H1 (cell line): ENCODE measurements at regions not wholly inside any gene's neighbourhood (a gene's known extent, or its start where the extent isn't known, plus 50 kb on each side); places are given as distances from the start of the nearest gene placed in this dataset.

Experiments used
- CTCF ChIA-PET: fragments of 300-600 bp; sonication (Branson Sonifier 250); formaldehyde crosslinking; loops from one replicate; lab custom pipeline; 2021; ENCODE audit not compliant: partially characterized antibody; lab: Charles Lee
- POLR2A ChIA-PET: fragments of 300-600 bp; sonication (Branson Sonifier 250); formaldehyde crosslinking; loops from one replicate; lab custom pipeline; 2021; ENCODE audit warnings: inconsistent platforms; ENCODE audit not compliant: partially characterized antibody; lab: Charles Lee
- DNase-seq, 2 experiments: peaks; one replicate each; pipeline versions ENCODE4 v3.0.0 to v3.0.0-alpha.2; 2010 to 2022; ENCODE audit warnings: low spot score in 2 of 2, low read depth in 1 of 2, mixed read lengths in 1 of 2
- FAIRE-seq: peaks from 2 replicates; lab custom pipeline; 2011; peaks lifted over from hg19 to GRCh38; lab: Jason Lieb, UNC
- H2AFZ ChIP-seq: 2 replicates; pipeline ENCODE4 v1.8.1; 2012; ENCODE audit warnings: low read length, inconsistent platforms
- H2AK5ac ChIP-seq: 2 replicates; pipeline ENCODE4 v1.6.1; 2013; ENCODE audit warnings: low read depth, low read length
- H2BK120ac ChIP-seq: replicated peaks from 2 replicates; pipeline ENCODE3; 2013; ENCODE audit warnings: low read depth, low read length, inconsistent platforms
- H2BK12ac ChIP-seq: 2 replicates; pipeline ENCODE4 v1.6.1; 2013; ENCODE audit warnings: low read depth, low read length
- H2BK15ac ChIP-seq: 2 replicates; pipeline ENCODE4 v1.6.1; 2013; ENCODE audit warnings: low read length
- H2BK20ac ChIP-seq: 2 replicates; pipeline ENCODE4 v1.6.1; 2013; ENCODE audit warnings: low read length
- H2BK5ac ChIP-seq: 2 replicates; pipeline ENCODE4 v1.6.1; 2013; ENCODE audit warnings: low read depth, low read length
- H3K14ac ChIP-seq: 2 replicates; pipeline ENCODE4 v1.6.1; 2013; ENCODE audit warnings: inconsistent platforms; ENCODE audit not compliant: insufficient read length
- H3K18ac ChIP-seq: 2 replicates; pipeline ENCODE4 v1.6.1; 2013; ENCODE audit warnings: low read length; ENCODE audit errors: extremely low read depth
- H3K23ac ChIP-seq: 2 replicates; pipeline ENCODE4 v1.6.1; 2013; ENCODE audit warnings: inconsistent platforms; ENCODE audit not compliant: insufficient read length
- H3K23me2 ChIP-seq: 2 replicates; pipeline ENCODE4 v1.6.1; 2013; ENCODE audit warnings: low read depth, low read length
- H3K27ac ChIP-seq: 2 replicates; pipeline ENCODE4 v1.6.1; 2011; ENCODE audit warnings: low read depth, low read length, inconsistent platforms
- H3K27me3 ChIP-seq, 4 experiments: replicated peaks in 1 of 4; 1 replicate in 1 of 4; 2 replicates in 3 of 4; pipeline versions ENCODE4 v1.6.1 to v1.8.1; 2011 to 2013; ENCODE audit warnings: low read length in 3 of 4, mild to moderate bottlenecking in 3 of 4, inconsistent platforms in 2 of 4, mixed read lengths in 2 of 4, moderate library complexity in 1 of 4; ENCODE audit not compliant: control insufficient read depth in 3 of 4, insufficient read depth in 3 of 4; ENCODE audit errors: extremely low read depth in 1 of 4
- H3K36me3 ChIP-seq, 4 experiments: 2 replicates each; pipeline versions ENCODE4 v1.6.1 to v1.8.1; 2011 to 2013; ENCODE audit warnings: mild to moderate bottlenecking in 4 of 4, low read length in 3 of 4, moderate library complexity in 2 of 4, control low read depth in 1 of 4, inconsistent platforms in 1 of 4; ENCODE audit not compliant: insufficient read depth in 4 of 4, control insufficient read depth in 2 of 4
- H3K4ac ChIP-seq: replicated peaks from 2 replicates; pipeline ENCODE3; 2013; ENCODE audit warnings: low read length, low read depth, mixed read lengths, inconsistent platforms; ENCODE audit not compliant: insufficient read length
- H3K4me1 ChIP-seq, 4 experiments: replicated peaks in 1 of 4; 1 replicate in 1 of 4; 2 replicates in 3 of 4; pipeline versions ENCODE4 v1.6.1 to v1.8.1; 2011 to 2013; ENCODE audit warnings: low read length in 3 of 4, inconsistent platforms in 2 of 4, mixed read lengths in 1 of 4; ENCODE audit not compliant: insufficient read depth in 4 of 4, control insufficient read depth in 3 of 4
- H3K4me2 ChIP-seq, 2 experiments: 2 replicates each; pipeline versions ENCODE4 v1.6.1 to v1.8.1; 2011 to 2013; ENCODE audit warnings: low read depth in 2 of 2, low read length in 2 of 2, control low read depth in 1 of 2, inconsistent platforms in 1 of 2, mild to moderate bottlenecking in 1 of 2; ENCODE audit not compliant: insufficient read depth in 1 of 2
- H3K4me3 ChIP-seq, 4 experiments: fragments of 200-600, 300-600 bp in 1 of 4; sonication (generic), shearing (Covaris generic), sonication (Bioruptor Twin) in 1 of 4; 2 replicates each; pipeline versions ENCODE4 v1.5.1 to v1.8.1; 2011 to 2016; ENCODE audit warnings: low read length in 4 of 4, low read depth in 3 of 4, control low read depth in 2 of 4, inconsistent platforms in 2 of 4, mild to moderate bottlenecking in 2 of 4, mixed read lengths in 1 of 4, moderate library complexity in 1 of 4; ENCODE audit not compliant: insufficient read depth in 2 of 4; ENCODE audit errors: extremely low read depth in 1 of 4
- H3K56ac ChIP-seq: replicated peaks from 2 replicates; pipeline ENCODE3; 2013; ENCODE audit warnings: low read depth, mild to moderate bottlenecking, mixed read lengths, low read length, inconsistent platforms; ENCODE audit not compliant: insufficient read length
- H3K79me1 ChIP-seq: 2 replicates; pipeline ENCODE4 v1.6.1; 2013; ENCODE audit warnings: low read depth, low read length, control low read depth
- H3K79me2 ChIP-seq, 2 experiments: 2 replicates each; pipeline versions ENCODE4 v1.6.1 to v1.8.1; 2012 to 2013; ENCODE audit warnings: low read length in 2 of 2, mild to moderate bottlenecking in 2 of 2, inconsistent platforms in 1 of 2; ENCODE audit not compliant: insufficient read depth in 2 of 2, control insufficient read depth in 1 of 2
- H3K9ac ChIP-seq, 4 experiments: replicated peaks in 1 of 4; 1 replicate in 1 of 4; 2 replicates in 3 of 4; pipeline versions ENCODE4 v1.6.1 to v1.8.1; 2011 to 2013; ENCODE audit warnings: low read depth in 3 of 4, low read length in 3 of 4, control low read depth in 2 of 4, mild to moderate bottlenecking in 2 of 4, moderate library complexity in 2 of 4, inconsistent platforms in 1 of 4; ENCODE audit errors: extremely low read depth in 1 of 4
- H3K9me3 ChIP-seq, 2 experiments: 2 replicates each; pipeline versions ENCODE4 v1.6.1 to v1.8.1; 2012 to 2013; ENCODE audit warnings: mild to moderate bottlenecking in 2 of 2, moderate library complexity in 2 of 2, control low read depth in 1 of 2, inconsistent platforms in 1 of 2, low read depth in 1 of 2, low read length in 1 of 2, mixed read lengths in 1 of 2; ENCODE audit not compliant: insufficient read depth in 2 of 2
- H4K20me1 ChIP-seq, 2 experiments: replicated peaks in 1 of 2; 2 replicates each; pipeline versions ENCODE3 to v1.8.1; 2011 to 2013; ENCODE audit warnings: inconsistent platforms in 2 of 2, low read length in 2 of 2, mild to moderate bottlenecking in 1 of 2; ENCODE audit not compliant: insufficient read depth in 2 of 2, control insufficient read depth in 1 of 2
- H4K5ac ChIP-seq: 2 replicates; pipeline ENCODE4 v1.6.1; 2013; ENCODE audit warnings: low read length, low read depth, mixed read lengths, inconsistent platforms; ENCODE audit not compliant: insufficient read length
- H4K8ac ChIP-seq: 2 replicates; pipeline ENCODE4 v1.8.0; 2013; ENCODE audit warnings: mild to moderate bottlenecking, moderate library complexity, low read length, inconsistent platforms; ENCODE audit not compliant: insufficient read depth; ENCODE audit errors: extremely low read depth
- H4K91ac ChIP-seq: replicated peaks from 2 replicates; pipeline ENCODE3; 2013; ENCODE audit warnings: low read length, mixed read lengths, inconsistent platforms; ENCODE audit not compliant: insufficient read length
- CHD2 ChIP-seq: IDR thresholded peaks from 2 replicates; pipeline ENCODE4 v1.6.1; 2012; ENCODE audit warnings: low read length, improper control_type of control experiment
- FOSL1 ChIP-seq: IDR thresholded peaks from 2 replicates; pipeline ENCODE4 v1.6.1; 2011; ENCODE audit warnings: mild to moderate bottlenecking, low read depth, low read length, moderate library complexity; ENCODE audit not compliant: insufficient read depth
- SIRT6 ChIP-seq: IDR thresholded peaks from one replicate; pipeline ENCODE4 v1.7.1; 2012; ENCODE audit warnings: low read length, inconsistent platforms
- SP1 ChIP-seq: IDR thresholded peaks from 2 replicates; pipeline ENCODE4 v1.6.1; 2011; ENCODE audit warnings: low read depth, low read length
- SP4 ChIP-seq: IDR thresholded peaks from 2 replicates; pipeline ENCODE4 v1.6.1; 2012; ENCODE audit warnings: low read length, inconsistent platforms
- WGBS, 2 experiments: shearing (Covaris generic) in 1 of 2; methylation state at CpG; one replicate each; pipeline versions ENCODE4 v1.1.6 to v1.1.7; 2013 to 2015; ENCODE audit warnings: low lambda C conversion rate in 2 of 2, mixed read lengths in 2 of 2, inconsistent platforms in 1 of 2, low coverage in 1 of 2, missing lambda C conversion rate in 1 of 2; ENCODE audit not compliant: insufficient replicate concordance in 2 of 2, insufficient coverage in 1 of 2, insufficient read length in 1 of 2; ENCODE audit errors: extremely low coverage in 1 of 2, missing lambda C conversion rate in 1 of 2; 5-methylcytosine and 5-hydroxymethylcytosine counted together

GRCh38 chr6:126607289-126607688, 267.4 kb downstream of the CENPW start:
- no peak overlapping the region for H3K18ac ChIP-seq
- no peaks in the 10 kb centered on the region for H3K4me1 ChIP-seq
- H3K79me2 ChIP-seq, result no peaks in the 10 kb centered on the region
- WGBS, 2 experiments, result 96% methylated on average over 1 of the region's 1 CpG; no CpG with 5 or more reads in 1 of the 2 experiments
- TF ChIP-seq SP4 (no peak), SIRT6 (no peak), SP1 (no peak), CHD2 (no peak), FOSL1 (no peak)
- POLR2A ChIA-PET, result no interaction called here
- no peak overlapping the region for H2AFZ ChIP-seq
- H2BK120ac ChIP-seq, result no peak overlapping the region
- no peak overlapping the region for H3K14ac ChIP-seq
- FAIRE-seq (no peak), DNase-seq (no peak)
- no peak overlapping the region for H4K8ac ChIP-seq
- peaks cover 0 to 4% of the 10 kb centered on the region in 2 experiments; a peak in 1 of 4 replicates for H3K9me3 ChIP-seq
- H3K23me2 ChIP-seq, result no peaks in the 10 kb centered on the region
- H3K27me3 ChIP-seq, result no peaks in the 10 kb centered on the region
- H2BK20ac ChIP-seq, result no peak overlapping the region
- no peak overlapping the region for H4K5ac ChIP-seq
- no peaks in the 10 kb centered on the region for H4K20me1 ChIP-seq
- H3K23ac ChIP-seq, result no peak overlapping the region
- H3K27ac ChIP-seq, result no peak overlapping the region
- H3K4ac ChIP-seq, result no peak overlapping the region
- H2AK5ac ChIP-seq, result no peak overlapping the region
- no peak overlapping the region for H2BK5ac ChIP-seq
- H3K4me2 ChIP-seq, result no peak overlapping the region
- no peak overlapping the region for H3K4me3 ChIP-seq
- CTCF ChIA-PET, result no interaction called here
- no peaks in the 10 kb centered on the region for H3K36me3 ChIP-seq
- no peak overlapping the region for H3K56ac ChIP-seq
- H3K9ac ChIP-seq, result no peak overlapping the region
- no peak overlapping the region for H4K91ac ChIP-seq
- H2BK15ac ChIP-seq, result no peak overlapping the region
- H3K79me1 ChIP-seq, result no peaks in the 10 kb centered on the region
- H2BK12ac ChIP-seq, result no peak overlapping the region
